ENCODE measurements at regions not wholly inside any gene's neighbourhood (a gene's known extent, or its start where the extent isn't known, plus 50 kb on each side); places are given as distances from the start of the nearest gene placed in this dataset.

- ATAC-seq (replicated peaks in 1 of 4) (no peak), DNase-seq (no peak)
- Mint-ChIP-seq H3K4me3 (no peak overlapping the region), H3K27ac (no peak overlapping the region), H3K4me1 (no peaks in the 10 kb centered on the region), H3K9me3 (no peaks in the 10 kb centered on the region), H3K36me3 (no peaks in the 10 kb centered on the region), H3K27me3 (peaks cover 0 to 8% of the 10 kb centered on the region in 2 donors)
- POLR2A ChIA-PET: no interaction called here
- Histone ChIP-seq H3K36me3 (ENCODE audit: control insufficient read depth in 2 of 2, extremely low read depth in 1 of 2, insufficient read depth in 1 of 2, low read length in 1 of 2) (no peaks in the 10 kb centered on the region), H3K27ac (ENCODE audit: low read length) (no peak overlapping the region), H3K4me3 (ENCODE audit: control insufficient read depth in 1 of 2, extremely low read depth in 1 of 2, low read length in 1 of 2) (no peak overlapping the region), H3K4me1 (ENCODE audit: control insufficient read depth in 1 of 2, extremely low read depth in 1 of 2, insufficient read depth in 2 of 2, low read length in 2 of 2) (no peaks in the 10 kb centered on the region), H3K9me3 (no peaks in the 10 kb centered on the region), H3K27me3 (replicated peaks in 1 of 2; ENCODE audit: control insufficient read depth in 2 of 2, extremely low read depth in 1 of 2, insufficient read depth in 2 of 2, low read length in 1 of 2) (no peaks in the 10 kb centered on the region)
- CTCF ChIA-PET: no interaction called here
- no CpG with 5 or more reads among the region's 3 CpGs for WGBS (ENCODE audit: insufficient coverage)
Observed at GRCh38 chr3:106811376-106811775, 565.9 kb upstream of the CCDC54 start.

DNA sequence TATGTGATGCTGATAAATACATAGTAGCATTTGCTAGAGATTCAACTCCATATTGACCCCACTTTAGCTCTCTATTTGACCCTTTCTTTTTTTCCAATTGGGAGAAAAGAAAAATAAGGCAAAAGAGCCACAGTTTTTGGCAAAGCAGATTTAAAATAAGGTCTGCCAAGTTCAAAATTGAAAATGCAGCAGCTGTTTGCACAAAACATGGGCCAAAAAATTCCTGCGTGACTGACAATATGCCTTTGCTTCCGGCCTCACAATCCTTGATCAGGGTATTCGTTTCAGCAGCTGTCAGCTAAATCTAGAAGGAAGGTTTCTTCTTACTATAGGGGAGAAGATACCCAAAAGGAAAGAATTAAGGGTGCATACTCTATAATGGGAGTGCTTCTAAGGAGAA is 563.5 kb upstream of the CCDC54 start:
- no peaks in the 10 kb centered on the region for H3K9me3 Mint-ChIP-seq
- Histone ChIP-seq H3K27ac (ENCODE audit: low read length) (no peak overlapping the region), H3K9me3 (no peaks in the 10 kb centered on the region), H3K4me3 (ENCODE audit: control insufficient read depth in 1 of 2, extremely low read depth in 1 of 2, low read length in 1 of 2) (no peak overlapping the region), H3K27me3 (replicated peaks in 1 of 2; ENCODE audit: control insufficient read depth in 2 of 2, extremely low read depth in 1 of 2, insufficient read depth in 2 of 2, low read length in 1 of 2) (no peaks in the 10 kb centered on the region), H3K4me1 (ENCODE audit: control insufficient read depth in 1 of 2, extremely low read depth in 1 of 2, insufficient read depth in 2 of 2, low read length in 2 of 2) (no peaks in the 10 kb centered on the region), H3K36me3 (ENCODE audit: control insufficient read depth in 2 of 2, extremely low read depth in 1 of 2, insufficient read depth in 1 of 2, low read length in 1 of 2) (no peaks in the 10 kb centered on the region)
- POLR2A ChIA-PET: no interaction called here
- no peaks in the 10 kb centered on the region for H3K36me3 Mint-ChIP-seq
- no CpG with 5 or more reads among the region's 3 CpGs for WGBS (ENCODE audit: insufficient coverage)
- peaks cover 0 to 5% of the 10 kb centered on the region in 2 donors for H3K27me3 Mint-ChIP-seq
- CTCF ChIA-PET: no interaction called here
- DNase-seq (no peak), ATAC-seq (replicated peaks in 1 of 4) (no peak)
- no peak overlapping the region for H3K4me3 Mint-ChIP-seq
- H3K27ac Mint-ChIP-seq: no peak overlapping the region
- no peaks in the 10 kb centered on the region for H3K4me1 Mint-ChIP-seq

DNA sequence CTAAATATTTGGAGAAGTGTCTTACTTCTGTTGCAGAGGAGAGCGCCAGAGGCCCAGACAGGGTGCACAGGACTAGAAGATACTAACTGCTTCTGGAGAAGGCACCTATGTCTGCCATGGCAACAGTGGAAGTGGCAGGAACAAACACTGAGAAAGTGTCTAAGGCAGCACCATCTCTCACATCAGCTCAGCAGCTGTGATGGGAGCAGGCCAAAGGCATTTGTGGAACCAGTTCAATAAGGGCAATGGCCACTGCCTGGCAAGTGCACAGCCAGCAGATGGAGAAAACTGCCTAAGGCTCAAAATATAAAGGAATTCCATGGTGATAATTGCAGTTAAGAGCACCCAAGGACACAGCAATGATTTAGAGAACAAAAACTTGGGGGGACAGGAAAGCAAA is 563.0 kb upstream of the CCDC54 start:
- Histone ChIP-seq H3K9me3 (no peaks in the 10 kb centered on the region), H3K4me3 (ENCODE audit: control insufficient read depth in 1 of 2, extremely low read depth in 1 of 2, low read length in 1 of 2) (no peak overlapping the region), H3K4me1 (ENCODE audit: control insufficient read depth in 1 of 2, extremely low read depth in 1 of 2, insufficient read depth in 2 of 2, low read length in 2 of 2) (no peaks in the 10 kb centered on the region), H3K27me3 (replicated peaks in 1 of 2; ENCODE audit: control insufficient read depth in 2 of 2, extremely low read depth in 1 of 2, insufficient read depth in 2 of 2, low read length in 1 of 2) (no peaks in the 10 kb centered on the region), H3K27ac (ENCODE audit: low read length) (no peak overlapping the region), H3K36me3 (ENCODE audit: control insufficient read depth in 2 of 2, extremely low read depth in 1 of 2, insufficient read depth in 1 of 2, low read length in 1 of 2) (no peaks in the 10 kb centered on the region)
- H3K36me3 Mint-ChIP-seq: no peaks in the 10 kb centered on the region
- DNase-seq (no peak), ATAC-seq (replicated peaks in 1 of 4) (no peak)
- no peaks in the 10 kb centered on the region for H3K4me1 Mint-ChIP-seq
- ChIA-PET POLR2A (no interaction called here), CTCF (no interaction called here)
- H3K9me3 Mint-ChIP-seq: no peaks in the 10 kb centered on the region
- peaks cover 0 to 5% of the 10 kb centered on the region in 2 donors for H3K27me3 Mint-ChIP-seq
- no peak overlapping the region for H3K27ac Mint-ChIP-seq
- H3K4me3 Mint-ChIP-seq: no peak overlapping the region
- 89% methylated on average over 1 of the region's 1 CpG for WGBS (ENCODE audit: insufficient coverage)

DNA sequence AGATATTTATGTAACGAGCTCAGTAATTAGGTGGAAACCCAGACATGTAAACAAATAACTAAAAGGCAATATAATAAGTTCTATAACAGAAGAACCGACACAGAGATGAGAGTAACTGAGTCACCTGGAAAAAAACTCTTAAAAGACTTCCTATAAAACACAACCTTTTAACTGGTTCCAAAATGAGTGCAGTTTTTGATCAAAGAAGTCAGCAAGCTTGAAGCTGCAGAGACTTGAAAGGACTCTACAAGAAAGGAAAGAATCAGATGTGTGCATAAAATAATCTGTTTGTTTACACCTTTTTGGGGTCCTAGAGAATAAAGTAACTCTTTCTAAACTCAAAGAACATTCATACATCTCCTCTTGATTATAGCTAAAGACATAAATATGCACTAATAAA is 560.4 kb upstream of the CCDC54 start:
- H3K4me1 ChIP-seq (ENCODE audit: control insufficient read depth in 1 of 2, extremely low read depth in 1 of 2, insufficient read depth in 2 of 2, low read length in 2 of 2): no peaks in the 10 kb centered on the region
- WGBS (ENCODE audit: insufficient coverage): no CpG with 5 or more reads among the region's 2 CpGs
- Mint-ChIP-seq H3K9me3 (no peaks in the 10 kb centered on the region), H3K27ac (no peak overlapping the region), H3K27me3 (peaks cover 0 to 5% of the 10 kb centered on the region in 2 donors), H3K4me3 (no peak overlapping the region), H3K36me3 (no peaks in the 10 kb centered on the region), H3K4me1 (no peaks in the 10 kb centered on the region)
- peaks cover 0 to 4% of the 10 kb centered on the region in 2 experiments for H3K27me3 ChIP-seq (replicated peaks in 1 of 2; ENCODE audit: control insufficient read depth in 2 of 2, extremely low read depth in 1 of 2, insufficient read depth in 2 of 2, low read length in 1 of 2)
- H3K27ac ChIP-seq (ENCODE audit: low read length): no peak overlapping the region
- no peaks in the 10 kb centered on the region for H3K9me3 ChIP-seq
- H3K36me3 ChIP-seq (ENCODE audit: control insufficient read depth in 2 of 2, extremely low read depth in 1 of 2, insufficient read depth in 1 of 2, low read length in 1 of 2): no peaks in the 10 kb centered on the region
- ChIA-PET POLR2A (interaction anchor here in 1 of 2 donors (0.5 kb wide), 1 partner anchor 21 kb away, joined by 3 read pairs; no protein-coding TSS in a partner anchor), CTCF (no interaction called here)
- H3K4me3 ChIP-seq (ENCODE audit: control insufficient read depth in 1 of 2, extremely low read depth in 1 of 2, low read length in 1 of 2): no peak overlapping the region
- DNase-seq (no peak), ATAC-seq (replicated peaks in 1 of 4) (no peak)

GRCh38 chr3:106817706-106818105 is 559.5 kb upstream of the CCDC54 start:
- H3K27me3 ChIP-seq (replicated peaks in 1 of 2; ENCODE audit: control insufficient read depth in 2 of 2, extremely low read depth in 1 of 2, insufficient read depth in 2 of 2, low read length in 1 of 2): peaks cover 0 to 7% of the 10 kb centered on the region in 2 experiments
- no peaks in the 10 kb centered on the region for H3K36me3 ChIP-seq (ENCODE audit: control insufficient read depth in 2 of 2, extremely low read depth in 1 of 2, insufficient read depth in 1 of 2, low read length in 1 of 2)
- ChIA-PET CTCF (no interaction called here), POLR2A (no interaction called here)
- no peaks in the 10 kb centered on the region for H3K4me1 ChIP-seq (ENCODE audit: control insufficient read depth in 1 of 2, extremely low read depth in 1 of 2, insufficient read depth in 2 of 2, low read length in 2 of 2)
- no peaks in the 10 kb centered on the region for H3K9me3 Mint-ChIP-seq
- H3K27me3 Mint-ChIP-seq: peaks cover 0 to 5% of the 10 kb centered on the region in 2 donors
- ATAC-seq (replicated peaks in 1 of 4): no peak
- 86% methylated on average over 4 of the region's 5 CpGs for WGBS (ENCODE audit: insufficient coverage)
- H3K4me1 Mint-ChIP-seq: no peaks in the 10 kb centered on the region
- H3K9me3 ChIP-seq: no peaks in the 10 kb centered on the region
- no peak overlapping the region for H3K4me3 ChIP-seq (ENCODE audit: control insufficient read depth in 1 of 2, extremely low read depth in 1 of 2, low read length in 1 of 2)
- H3K36me3 Mint-ChIP-seq: no peaks in the 10 kb centered on the region
- no peak overlapping the region for H3K4me3 Mint-ChIP-seq
- H3K27ac ChIP-seq (ENCODE audit: low read length): no peak overlapping the region
- DNase-seq: no peak
- H3K27ac Mint-ChIP-seq: no peak overlapping the region

GRCh38 chr3:106819440-106819839 is 557.8 kb upstream of the CCDC54 start:
- no peaks in the 10 kb centered on the region for H3K36me3 Mint-ChIP-seq
- CTCF ChIA-PET: no interaction called here

GRCh38 chr3:106820726-106821362 is 556.4 kb upstream of the CCDC54 start:
- CTCF ChIA-PET: no interaction called here
- 87% methylated on average over 18 of the region's 19 CpGs for WGBS (ENCODE audit: insufficient coverage)
- ATAC-seq (replicated peaks in 1 of 4): no peak

More at GRCh38 chr3:106819440-106819839, 557.8 kb upstream of the CCDC54 start:
- POLR2A ChIA-PET: no interaction called here
- Mint-ChIP-seq H3K27ac (no peak overlapping the region), H3K27me3 (no peaks in the 10 kb centered on the region), H3K4me1 (no peaks in the 10 kb centered on the region), H3K4me3 (no peak overlapping the region), H3K9me3 (no peaks in the 10 kb centered on the region)
- no peak overlapping the region for H3K4me3 ChIP-seq (ENCODE audit: control insufficient read depth in 1 of 2, extremely low read depth in 1 of 2, low read length in 1 of 2)
- peaks cover 0 to 7% of the 10 kb centered on the region in 2 experiments for H3K27me3 ChIP-seq (replicated peaks in 1 of 2; ENCODE audit: control insufficient read depth in 2 of 2, extremely low read depth in 1 of 2, insufficient read depth in 2 of 2, low read length in 1 of 2)
- H3K9me3 ChIP-seq: no peaks in the 10 kb centered on the region
- DNase-seq: no peak
- no peaks in the 10 kb centered on the region for H3K4me1 ChIP-seq (ENCODE audit: control insufficient read depth in 1 of 2, extremely low read depth in 1 of 2, insufficient read depth in 2 of 2, low read length in 2 of 2)
- H3K27ac ChIP-seq (ENCODE audit: low read length): no peak overlapping the region
- WGBS (ENCODE audit: insufficient coverage): no CpG with 5 or more reads among the region's 1 CpG
- no peak for ATAC-seq (replicated peaks in 1 of 4)
- H3K36me3 ChIP-seq (ENCODE audit: control insufficient read depth in 2 of 2, extremely low read depth in 1 of 2, insufficient read depth in 1 of 2, low read length in 1 of 2): no peaks in the 10 kb centered on the region

More at GRCh38 chr3:106820726-106821362, 556.4 kb upstream of the CCDC54 start:
- Histone ChIP-seq H3K9me3 (no peaks in the 10 kb centered on the region), H3K4me3 (ENCODE audit: control insufficient read depth in 1 of 2, extremely low read depth in 1 of 2, low read length in 1 of 2) (no peak overlapping the region), H3K27me3 (replicated peaks in 1 of 2; ENCODE audit: control insufficient read depth in 2 of 2, extremely low read depth in 1 of 2, insufficient read depth in 2 of 2, low read length in 1 of 2) (peaks cover 0 to 7% of the 10 kb centered on the region in 2 experiments), H3K36me3 (ENCODE audit: control insufficient read depth in 2 of 2, extremely low read depth in 1 of 2, insufficient read depth in 1 of 2, low read length in 1 of 2) (no peaks in the 10 kb centered on the region), H3K4me1 (ENCODE audit: control insufficient read depth in 1 of 2, extremely low read depth in 1 of 2, insufficient read depth in 2 of 2, low read length in 2 of 2) (no peaks in the 10 kb centered on the region), H3K27ac (ENCODE audit: low read length) (no peak overlapping the region)
- Mint-ChIP-seq H3K4me1 (no peaks in the 10 kb centered on the region), H3K27me3 (no peaks in the 10 kb centered on the region), H3K27ac (no peak overlapping the region), H3K36me3 (no peaks in the 10 kb centered on the region), H3K4me3 (no peak overlapping the region), H3K9me3 (no peaks in the 10 kb centered on the region)
- DNase-seq: no peak
- POLR2A ChIA-PET: no interaction called here
